ENCODE measurements at regions not wholly inside any gene's neighbourhood (a gene's known extent, or its start where the extent isn't known, plus 50 kb on each side); places are given as distances from the start of the nearest gene placed in this dataset.

DNA sequence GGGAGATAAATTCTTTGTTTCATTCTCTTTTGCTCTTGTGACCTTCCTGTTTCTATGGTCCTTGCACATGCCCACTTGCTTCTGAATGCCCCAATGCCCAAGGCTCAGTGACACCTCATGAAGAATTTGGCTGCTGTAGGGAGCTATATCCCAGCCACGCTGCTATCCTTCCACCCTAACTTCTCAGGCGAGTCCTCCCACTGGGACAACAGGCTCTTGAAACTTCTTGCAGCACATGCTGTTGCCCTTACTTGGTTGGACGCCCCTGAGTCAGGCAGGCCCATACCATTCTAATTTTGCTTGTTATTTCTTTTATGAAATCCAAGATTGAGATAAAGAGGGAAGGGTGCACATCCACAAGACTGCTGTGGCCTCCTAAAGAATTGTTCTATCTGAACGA is 57.6 kb upstream of the BLID start:
- Histone ChIP-seq H3K27me3 (ENCODE audit: control insufficient read depth in 2 of 2, insufficient read depth in 2 of 2, low read length in 2 of 2) (no peaks in the 10 kb centered on the region), H3K27ac (ENCODE audit: low read depth in 2 of 2, low read length in 2 of 2) (no peak overlapping the region), H3K4me1 (ENCODE audit: control insufficient read depth in 2 of 2, insufficient read depth in 2 of 2, low read length in 2 of 2) (no peaks in the 10 kb centered on the region), H3K36me3 (ENCODE audit: control insufficient read depth in 2 of 2, insufficient read depth in 2 of 2, low read length in 2 of 2) (no peaks in the 10 kb centered on the region), H3K9ac (ENCODE audit: low read depth in 1 of 2, low read length in 2 of 2) (no peak overlapping the region), H3K4me3 (ENCODE audit: low read length in 2 of 2) (no peak overlapping the region), H3K9me3 (ENCODE audit: control insufficient read depth in 2 of 2, low read length in 2 of 2) (no peaks in the 10 kb centered on the region)

DNA sequence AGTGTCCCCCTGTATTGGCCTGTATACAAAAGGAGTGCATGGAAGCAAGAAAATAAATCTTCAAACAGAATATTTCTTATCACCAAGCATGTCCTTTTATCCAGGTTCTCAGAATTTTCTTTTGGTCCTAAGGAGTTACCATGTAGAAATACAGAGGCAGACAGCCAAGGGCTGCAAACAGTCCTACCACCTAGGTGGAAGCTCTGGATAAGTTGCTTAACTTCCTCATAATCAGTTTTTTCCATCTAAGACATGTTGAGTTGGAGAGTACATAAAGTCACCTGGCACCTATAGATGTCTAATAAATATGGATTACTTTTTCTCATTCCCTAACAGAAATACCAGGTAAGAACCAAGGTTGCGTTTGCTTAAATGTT is 57.0 kb upstream of the BLID start:
- Histone ChIP-seq H3K9ac (ENCODE audit: low read depth in 1 of 2, low read length in 2 of 2) (no peak overlapping the region), H3K9me3 (ENCODE audit: control insufficient read depth in 2 of 2, low read length in 2 of 2) (no peaks in the 10 kb centered on the region), H3K27ac (ENCODE audit: low read depth in 2 of 2, low read length in 2 of 2) (no peak overlapping the region), H3K36me3 (ENCODE audit: control insufficient read depth in 2 of 2, insufficient read depth in 2 of 2, low read length in 2 of 2) (no peaks in the 10 kb centered on the region), H3K27me3 (ENCODE audit: control insufficient read depth in 2 of 2, insufficient read depth in 2 of 2, low read length in 2 of 2) (no peaks in the 10 kb centered on the region), H3K4me1 (ENCODE audit: control insufficient read depth in 2 of 2, insufficient read depth in 2 of 2, low read length in 2 of 2) (no peaks in the 10 kb centered on the region), H3K4me3 (ENCODE audit: low read length in 2 of 2) (no peak overlapping the region)

DNA sequence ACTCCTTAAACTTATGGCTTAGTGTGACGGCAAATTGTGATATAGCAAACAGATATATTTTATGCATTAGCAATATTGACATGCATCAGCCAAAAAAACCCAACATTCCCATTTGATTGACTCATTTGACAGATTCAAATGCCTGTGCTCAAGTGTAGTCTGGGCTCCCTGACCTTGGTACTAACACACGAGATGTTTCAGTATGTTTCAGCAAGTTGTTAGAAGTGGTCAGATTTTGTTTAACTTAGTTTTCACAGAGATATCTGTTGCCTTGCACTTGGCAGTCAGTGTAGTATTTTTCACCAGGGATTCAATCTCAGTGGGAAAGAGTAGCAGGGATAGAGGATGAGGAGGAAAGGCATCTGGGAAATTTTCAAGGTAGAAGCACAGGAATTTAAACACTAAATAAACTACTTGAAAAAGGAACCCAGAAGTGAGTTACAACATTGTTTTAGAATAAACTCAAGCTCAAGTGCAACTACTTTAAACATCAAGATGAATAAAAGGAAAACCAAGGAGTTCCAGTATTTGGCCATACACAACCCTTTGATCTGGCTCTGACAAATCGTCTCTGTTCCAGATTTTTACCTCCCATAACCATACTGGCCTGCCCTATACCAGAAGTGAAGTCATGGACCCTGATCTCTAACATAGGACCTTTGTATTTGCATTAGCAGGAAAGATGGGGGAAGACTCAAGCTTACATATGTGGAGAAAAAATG is 56.5 kb upstream of the BLID start:
- Histone ChIP-seq H3K9ac (ENCODE audit: low read depth in 1 of 2, low read length in 2 of 2) (no peak overlapping the region), H3K27ac (ENCODE audit: low read depth in 2 of 2, low read length in 2 of 2) (no peak overlapping the region), H3K4me3 (ENCODE audit: low read length in 2 of 2) (no peak overlapping the region), H3K4me1 (ENCODE audit: control insufficient read depth in 2 of 2, insufficient read depth in 2 of 2, low read length in 2 of 2) (no peaks in the 10 kb centered on the region), H3K27me3 (ENCODE audit: control insufficient read depth in 2 of 2, insufficient read depth in 2 of 2, low read length in 2 of 2) (no peaks in the 10 kb centered on the region), H3K9me3 (ENCODE audit: control insufficient read depth in 2 of 2, low read length in 2 of 2) (no peaks in the 10 kb centered on the region), H3K36me3 (ENCODE audit: control insufficient read depth in 2 of 2, insufficient read depth in 2 of 2, low read length in 2 of 2) (no peaks in the 10 kb centered on the region)

DNA sequence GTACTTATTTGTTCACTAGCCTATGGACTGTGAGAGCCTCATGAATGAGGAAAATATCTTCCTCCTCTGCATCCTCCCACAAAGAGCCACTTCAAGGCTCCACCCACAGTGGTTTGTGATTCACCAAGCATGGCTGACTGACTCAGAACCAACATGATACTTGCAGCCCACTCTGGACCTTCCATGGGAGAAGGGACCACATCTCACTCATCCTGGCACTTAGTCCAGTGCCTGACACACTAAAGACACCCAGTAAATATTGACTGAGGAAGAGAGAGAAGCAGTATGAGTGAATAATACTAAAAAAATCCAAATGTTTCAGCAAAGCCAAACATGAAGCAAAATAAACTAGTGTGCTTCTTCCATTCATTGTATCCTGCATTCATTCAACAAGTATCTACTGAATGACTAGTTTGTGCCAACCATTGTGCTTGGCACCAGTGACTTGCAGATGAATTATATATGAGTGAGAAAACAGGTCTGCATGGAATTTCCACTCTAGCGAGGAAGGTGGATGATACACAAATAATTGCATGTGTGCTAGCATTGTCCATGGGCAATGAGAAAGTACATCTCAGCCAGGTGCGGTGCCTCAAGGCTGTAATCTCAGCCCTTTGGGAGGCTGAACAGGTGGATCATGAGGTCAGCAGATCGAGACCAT is 54.9 kb upstream of the BLID start:
- no peak overlapping the region for H3K27ac ChIP-seq (ENCODE audit: low read depth in 2 of 2, low read length in 2 of 2)
- H3K36me3 ChIP-seq (ENCODE audit: control insufficient read depth in 2 of 2, insufficient read depth in 2 of 2, low read length in 2 of 2) = no peaks in the 10 kb centered on the region
- H3K27me3 ChIP-seq (ENCODE audit: control insufficient read depth in 2 of 2, insufficient read depth in 2 of 2, low read length in 2 of 2) = no peaks in the 10 kb centered on the region
- H3K9ac ChIP-seq (ENCODE audit: low read depth in 1 of 2, low read length in 2 of 2) = no peak overlapping the region
- no peaks in the 10 kb centered on the region for H3K4me1 ChIP-seq (ENCODE audit: control insufficient read depth in 2 of 2, insufficient read depth in 2 of 2, low read length in 2 of 2)
- no peaks in the 10 kb centered on the region for H3K9me3 ChIP-seq (ENCODE audit: control insufficient read depth in 2 of 2, low read length in 2 of 2)
- no peak overlapping the region for H3K4me3 ChIP-seq (ENCODE audit: low read length in 2 of 2)

- H3K27me3 ChIP-seq (ENCODE audit: control insufficient read depth in 2 of 2, insufficient read depth in 2 of 2, low read length in 2 of 2) = no peaks in the 10 kb centered on the region
- no peaks in the 10 kb centered on the region for H3K9me3 ChIP-seq (ENCODE audit: control insufficient read depth in 2 of 2, low read length in 2 of 2)
- H3K36me3 ChIP-seq (ENCODE audit: control insufficient read depth in 2 of 2, insufficient read depth in 2 of 2, low read length in 2 of 2) = no peaks in the 10 kb centered on the region
- no peak overlapping the region for H3K9ac ChIP-seq (ENCODE audit: low read depth in 1 of 2, low read length in 2 of 2)
- H3K4me1 ChIP-seq (ENCODE audit: control insufficient read depth in 2 of 2, insufficient read depth in 2 of 2, low read length in 2 of 2) = no peaks in the 10 kb centered on the region
- H3K27ac ChIP-seq (ENCODE audit: low read depth in 2 of 2, low read length in 2 of 2) = no peak overlapping the region
- no peak overlapping the region for H3K4me3 ChIP-seq (ENCODE audit: low read length in 2 of 2)
Observed at GRCh38 chr11:122168218-122168617, 52.2 kb upstream of the BLID start.

- no peaks in the 10 kb centered on the region for H3K4me1 ChIP-seq (ENCODE audit: control insufficient read depth in 2 of 2, insufficient read depth in 2 of 2, low read length in 2 of 2)
- no peak overlapping the region for H3K9ac ChIP-seq (ENCODE audit: low read depth in 1 of 2, low read length in 2 of 2)
- no peaks in the 10 kb centered on the region for H3K27me3 ChIP-seq (ENCODE audit: control insufficient read depth in 2 of 2, insufficient read depth in 2 of 2, low read length in 2 of 2)
- H3K36me3 ChIP-seq (ENCODE audit: control insufficient read depth in 2 of 2, insufficient read depth in 2 of 2, low read length in 2 of 2) = no peaks in the 10 kb centered on the region
- H3K4me3 ChIP-seq (ENCODE audit: low read length in 2 of 2) = no peak overlapping the region
- no peaks in the 10 kb centered on the region for H3K9me3 ChIP-seq (ENCODE audit: control insufficient read depth in 2 of 2, low read length in 2 of 2)
- no peak overlapping the region for H3K27ac ChIP-seq (ENCODE audit: low read depth in 2 of 2, low read length in 2 of 2)
Observed at GRCh38 chr11:122167100-122167499, 51.1 kb upstream of the BLID start.

GRCh38 chr11:122165607-122166371 is 49.8 kb upstream of the BLID start:
- no peaks in the 10 kb centered on the region for H3K36me3 ChIP-seq (ENCODE audit: control insufficient read depth in 2 of 2, insufficient read depth in 2 of 2, low read length in 2 of 2)
- H3K4me3 ChIP-seq (ENCODE audit: low read length in 2 of 2) = no peak overlapping the region
- no peak overlapping the region for H3K27ac ChIP-seq (ENCODE audit: low read depth in 2 of 2, low read length in 2 of 2)
- H3K9me3 ChIP-seq (ENCODE audit: control insufficient read depth in 2 of 2, low read length in 2 of 2) = no peaks in the 10 kb centered on the region
- no peak overlapping the region for H3K9ac ChIP-seq (ENCODE audit: low read depth in 1 of 2, low read length in 2 of 2)
- H3K4me1 ChIP-seq (ENCODE audit: control insufficient read depth in 2 of 2, insufficient read depth in 2 of 2, low read length in 2 of 2) = no peaks in the 10 kb centered on the region
- no peaks in the 10 kb centered on the region for H3K27me3 ChIP-seq (ENCODE audit: control insufficient read depth in 2 of 2, insufficient read depth in 2 of 2, low read length in 2 of 2)

Data from mucosa of rectum (tissue), 2 donors.